Testis (tissue), 2 donors: ENCODE measurements at regions not wholly inside any gene's neighbourhood (a gene's known extent, or its start where the extent isn't known, plus 50 kb on each side); places are given as distances from the start of the nearest gene placed in this dataset.

Experiments
- POLR2A ChIP-seq: fragments of 450-650 bp; IDR thresholded peaks from one replicate; pipeline ENCODE4 v1.6.1; 2017; ENCODE audit warnings: antibody characterized with exemption, mild to moderate bottlenecking, moderate library complexity
- TF ChIP-seq, protein P1 (sequence below), 3 experiments: fragments of 450-650 bp in 2 of 3; fragments of 200-600 bp in 1 of 3; sonication (generic) in 1 of 3; IDR thresholded peaks; one replicate each; pipeline ENCODE4 v1.5.1; 2016 to 2019; ENCODE audit warnings: antibody characterized with exemption in 3 of 3, mild to moderate bottlenecking in 2 of 3, moderate library complexity in 1 of 3

DNA sequence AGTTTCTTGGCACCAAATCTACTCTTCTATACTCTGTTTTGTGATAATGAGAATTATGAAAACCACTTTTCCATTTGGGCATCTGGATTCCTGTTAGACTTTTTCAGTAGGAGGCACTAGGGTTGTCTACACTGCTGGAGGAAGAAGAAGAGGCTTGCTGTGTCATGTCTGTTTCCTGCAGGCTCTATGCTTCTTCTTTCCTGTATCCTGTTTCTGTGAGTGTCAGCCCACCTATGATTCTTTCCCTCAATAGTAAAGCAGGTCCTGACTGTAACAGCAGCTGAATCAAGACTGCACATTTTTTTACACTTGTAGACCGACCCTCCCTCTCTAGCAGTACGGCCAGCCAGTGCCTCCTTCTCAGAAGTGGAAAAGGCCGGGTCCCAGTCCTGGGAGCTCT lies 603.9 kb downstream of the HDGFL1 start:
- TF ChIP-seq, protein P1, sequence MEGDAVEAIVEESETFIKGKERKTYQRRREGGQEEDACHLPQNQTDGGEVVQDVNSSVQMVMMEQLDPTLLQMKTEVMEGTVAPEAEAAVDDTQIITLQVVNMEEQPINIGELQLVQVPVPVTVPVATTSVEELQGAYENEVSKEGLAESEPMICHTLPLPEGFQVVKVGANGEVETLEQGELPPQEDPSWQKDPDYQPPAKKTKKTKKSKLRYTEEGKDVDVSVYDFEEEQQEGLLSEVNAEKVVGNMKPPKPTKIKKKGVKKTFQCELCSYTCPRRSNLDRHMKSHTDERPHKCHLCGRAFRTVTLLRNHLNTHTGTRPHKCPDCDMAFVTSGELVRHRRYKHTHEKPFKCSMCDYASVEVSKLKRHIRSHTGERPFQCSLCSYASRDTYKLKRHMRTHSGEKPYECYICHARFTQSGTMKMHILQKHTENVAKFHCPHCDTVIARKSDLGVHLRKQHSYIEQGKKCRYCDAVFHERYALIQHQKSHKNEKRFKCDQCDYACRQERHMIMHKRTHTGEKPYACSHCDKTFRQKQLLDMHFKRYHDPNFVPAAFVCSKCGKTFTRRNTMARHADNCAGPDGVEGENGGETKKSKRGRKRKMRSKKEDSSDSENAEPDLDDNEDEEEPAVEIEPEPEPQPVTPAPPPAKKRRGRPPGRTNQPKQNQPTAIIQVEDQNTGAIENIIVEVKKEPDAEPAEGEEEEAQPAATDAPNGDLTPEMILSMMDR (IDR thresholded peaks at IDR 0.05): no peak
- no peak for TF ChIP-seq POLR2A
